Osteoblast (primary cell): ENCODE measurements at regions not wholly inside any gene's neighbourhood (a gene's known extent, or its start where the extent isn't known, plus 50 kb on each side); places are given as distances from the start of the nearest gene placed in this dataset.

Source experiments
- DNase-seq: peaks from one replicate; pipeline ENCODE4 v3.0.0; 2011; ENCODE audit warnings: low spot score, mixed read lengths; ENCODE audit not compliant: insufficient read length; ENCODE audit errors: missing footprints
- H2AFZ ChIP-seq: 2 replicates; pipeline ENCODE4 v1.6.0; 2011; ENCODE audit warnings: mild to moderate bottlenecking, low read length
- H3K27ac ChIP-seq: 2 replicates; pipeline ENCODE4 v1.5.1; 2011; ENCODE audit warnings: mild to moderate bottlenecking, low read depth, low read length, moderate library complexity
- H3K27me3 ChIP-seq: 2 replicates; pipeline ENCODE4 v1.6.0; 2012; ENCODE audit warnings: mild to moderate bottlenecking, control low read depth, inconsistent platforms, low read length, moderate library complexity; ENCODE audit not compliant: insufficient read depth
- H3K36me3 ChIP-seq: 2 replicates; pipeline ENCODE4 v1.5.1; 2011; ENCODE audit warnings: mild to moderate bottlenecking, low read length, control low read depth, moderate library complexity; ENCODE audit not compliant: insufficient read depth
- H3K4me1 ChIP-seq: 2 replicates; pipeline ENCODE4 v1.5.1; 2011; ENCODE audit warnings: mild to moderate bottlenecking, low read length, control low read depth, moderate library complexity; ENCODE audit not compliant: insufficient read depth
- H3K4me2 ChIP-seq: 2 replicates; pipeline ENCODE4 v1.6.0; 2011; ENCODE audit warnings: mild to moderate bottlenecking, low read length; ENCODE audit not compliant: insufficient read depth
- H3K4me3 ChIP-seq: fragments of 200-600 bp; sonication (generic); 3 replicates; pipeline ENCODE4 v1.5.1; 2012; ENCODE audit warnings: mild to moderate bottlenecking, low read length, inconsistent platforms; ENCODE audit not compliant: insufficient read depth
- H3K79me2 ChIP-seq: 2 replicates; pipeline ENCODE4 v1.6.0; 2012; ENCODE audit warnings: mild to moderate bottlenecking, low read length, control low read depth, inconsistent platforms; ENCODE audit not compliant: insufficient read depth
- H3K9me3 ChIP-seq: 2 replicates; pipeline ENCODE4 v1.5.1; 2011; ENCODE audit warnings: low read depth, low read length, control low read depth
- H4K20me1 ChIP-seq: 2 replicates; pipeline ENCODE4 v1.6.0; 2012; ENCODE audit warnings: mild to moderate bottlenecking, low read length, control low read depth; ENCODE audit not compliant: insufficient read depth
- TF ChIP-seq, protein P1 (sequence below): IDR thresholded peaks from 2 replicates; pipeline ENCODE4 v1.5.1; 2011; ENCODE audit warnings: mild to moderate bottlenecking, low read depth, low read length, moderate library complexity; ENCODE audit errors: extremely low read depth

DNA sequence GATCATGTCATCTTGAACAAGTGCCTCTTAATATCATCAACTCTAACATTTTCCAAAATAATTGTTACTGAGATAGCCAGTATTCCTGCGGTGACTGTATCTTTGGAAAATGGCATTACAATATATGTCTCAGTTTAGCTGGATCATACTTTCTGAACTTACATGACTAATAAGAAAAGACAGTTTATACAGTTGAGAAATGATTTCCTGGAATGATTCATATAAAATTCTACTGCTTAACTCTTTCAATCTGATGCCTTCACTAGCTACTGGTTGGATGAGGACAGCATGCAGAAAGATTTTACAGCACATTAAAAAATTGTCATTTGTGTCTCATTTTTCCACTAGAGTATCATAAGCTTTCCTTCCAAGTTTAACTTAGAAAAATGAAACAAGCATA is 302.1 kb downstream of the PCDH17 start:
- H2AFZ ChIP-seq: no peak overlapping the region
- H3K27ac ChIP-seq: no peak overlapping the region
- DNase-seq: no peak
- no peak overlapping the region for H3K4me3 ChIP-seq
- no peaks in the 10 kb centered on the region for H3K36me3 ChIP-seq
- H4K20me1 ChIP-seq: no peaks in the 10 kb centered on the region
- H3K27me3 ChIP-seq: no peaks in the 10 kb centered on the region
- H3K9me3 ChIP-seq: peaks cover 2% of the 10 kb centered on the region
- TF ChIP-seq, protein P1, sequence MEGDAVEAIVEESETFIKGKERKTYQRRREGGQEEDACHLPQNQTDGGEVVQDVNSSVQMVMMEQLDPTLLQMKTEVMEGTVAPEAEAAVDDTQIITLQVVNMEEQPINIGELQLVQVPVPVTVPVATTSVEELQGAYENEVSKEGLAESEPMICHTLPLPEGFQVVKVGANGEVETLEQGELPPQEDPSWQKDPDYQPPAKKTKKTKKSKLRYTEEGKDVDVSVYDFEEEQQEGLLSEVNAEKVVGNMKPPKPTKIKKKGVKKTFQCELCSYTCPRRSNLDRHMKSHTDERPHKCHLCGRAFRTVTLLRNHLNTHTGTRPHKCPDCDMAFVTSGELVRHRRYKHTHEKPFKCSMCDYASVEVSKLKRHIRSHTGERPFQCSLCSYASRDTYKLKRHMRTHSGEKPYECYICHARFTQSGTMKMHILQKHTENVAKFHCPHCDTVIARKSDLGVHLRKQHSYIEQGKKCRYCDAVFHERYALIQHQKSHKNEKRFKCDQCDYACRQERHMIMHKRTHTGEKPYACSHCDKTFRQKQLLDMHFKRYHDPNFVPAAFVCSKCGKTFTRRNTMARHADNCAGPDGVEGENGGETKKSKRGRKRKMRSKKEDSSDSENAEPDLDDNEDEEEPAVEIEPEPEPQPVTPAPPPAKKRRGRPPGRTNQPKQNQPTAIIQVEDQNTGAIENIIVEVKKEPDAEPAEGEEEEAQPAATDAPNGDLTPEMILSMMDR: no peak
- H3K4me1 ChIP-seq: no peaks in the 10 kb centered on the region
- H3K4me2 ChIP-seq: no peak overlapping the region
- H3K79me2 ChIP-seq: no peaks in the 10 kb centered on the region

DNA sequence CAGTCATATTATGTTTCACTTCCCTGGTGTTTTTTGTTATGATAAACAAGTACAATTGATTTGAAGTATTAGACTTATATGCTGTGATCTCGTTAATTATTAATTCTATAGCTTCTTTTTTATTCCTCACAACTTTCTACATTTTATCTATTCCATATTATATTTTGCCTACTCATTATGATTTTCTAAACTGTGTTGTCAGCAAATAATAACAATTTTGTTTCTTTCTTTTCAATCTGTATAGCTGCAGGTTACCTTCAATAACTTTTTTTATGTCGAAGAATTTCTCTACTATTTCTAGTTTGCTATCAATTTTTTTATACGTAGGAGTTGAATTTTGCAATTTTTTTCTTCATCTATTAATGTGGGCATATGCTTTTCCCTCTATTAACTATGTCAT is 304.4 kb downstream of the PCDH17 start:
- Histone ChIP-seq H3K27me3 (no peaks in the 10 kb centered on the region), H3K9me3 (peaks cover 2% of the 10 kb centered on the region), H3K27ac (no peak overlapping the region), H3K4me3 (no peak overlapping the region), H2AFZ (no peak overlapping the region), H3K36me3 (no peaks in the 10 kb centered on the region), H3K4me1 (no peaks in the 10 kb centered on the region), H3K79me2 (no peaks in the 10 kb centered on the region), H3K4me2 (no peak overlapping the region), H4K20me1 (no peaks in the 10 kb centered on the region)
- TF ChIP-seq, protein P1: no peak
- DNase-seq: no peak

GRCh38 chr13:57946361-57946760 is 314.8 kb downstream of the PCDH17 start:
- no peak overlapping the region for H3K4me2 ChIP-seq
- H3K79me2 ChIP-seq: no peaks in the 10 kb centered on the region
- no peak overlapping the region for H3K4me3 ChIP-seq
- no peaks in the 10 kb centered on the region for H3K36me3 ChIP-seq
- H3K27ac ChIP-seq: no peak overlapping the region
- H4K20me1 ChIP-seq: no peaks in the 10 kb centered on the region
- no peak overlapping the region for H2AFZ ChIP-seq
- H3K9me3 ChIP-seq: peaks cover 2% of the 10 kb centered on the region
- TF ChIP-seq, protein P1: no peak
- no peaks in the 10 kb centered on the region for H3K4me1 ChIP-seq
- no peak for DNase-seq
- no peaks in the 10 kb centered on the region for H3K27me3 ChIP-seq

GRCh38 chr13:57948884-57949283 is 317.3 kb downstream of the PCDH17 start:
- no peak overlapping the region for H3K27ac ChIP-seq
- no peaks in the 10 kb centered on the region for H4K20me1 ChIP-seq
- H3K4me2 ChIP-seq: no peak overlapping the region
- DNase-seq: no peak
- no peak overlapping the region for H2AFZ ChIP-seq
- no peaks in the 10 kb centered on the region for H3K27me3 ChIP-seq
- TF ChIP-seq, protein P1: no peak
- peaks cover 2% of the 10 kb centered on the region for H3K9me3 ChIP-seq
- H3K79me2 ChIP-seq: no peaks in the 10 kb centered on the region
- no peaks in the 10 kb centered on the region for H3K36me3 ChIP-seq
- no peak overlapping the region for H3K4me3 ChIP-seq
- H3K4me1 ChIP-seq: no peaks in the 10 kb centered on the region
